Spleen (tissue), 11 donors: ENCODE measurements at regions not wholly inside any gene's neighbourhood (a gene's known extent, or its start where the extent isn't known, plus 50 kb on each side); places are given as distances from the start of the nearest gene placed in this dataset.

Experiments used
- DNase-seq: peaks from one replicate; pipeline ENCODE4 v3.0.0-alpha.2; 2020
- H3K27ac ChIP-seq, 8 donors: fragments of 200-600 bp; sonication (generic) in 7 of 8; 1 replicate in 4 of 8; 2 replicates in 4 of 8; pipeline versions ENCODE4 v1.5.0 to v1.8.0; 2016 to 2021; ENCODE audit warnings: inconsistent platforms in 4 of 8, mild to moderate bottlenecking in 4 of 8, moderate library complexity in 1 of 8
- H3K27me3 ChIP-seq, 7 donors: fragments of 200-600 bp; sonication (generic) in 6 of 7; replicated peaks in 1 of 7; 1 replicate in 4 of 7; 2 replicates in 3 of 7; pipeline versions ENCODE4 v1.5.0 to v1.8.0; 2016 to 2021; ENCODE audit warnings: inconsistent platforms in 3 of 7, mild to moderate bottlenecking in 1 of 7
- H3K36me3 ChIP-seq, 6 donors: fragments of 200-600 bp; sonication (generic) in 5 of 6; 1 replicate in 4 of 6; 2 replicates in 2 of 6; pipeline versions ENCODE4 v1.5.0 to v1.8.0; 2016 to 2021; ENCODE audit warnings: inconsistent platforms in 2 of 6
- H3K4me1 ChIP-seq, 6 donors: fragments of 200-600 bp; sonication (generic) in 5 of 6; 1 replicate in 3 of 6; 2 replicates in 3 of 6; pipeline versions ENCODE4 v1.5.0 to v1.8.0; 2016 to 2021; ENCODE audit warnings: inconsistent platforms in 3 of 6
- H3K4me3 ChIP-seq, 8 donors: fragments of 200-600 bp; sonication (generic) in 7 of 8; 1 replicate in 4 of 8; 2 replicates in 4 of 8; pipeline versions ENCODE4 v1.5.0 to v1.8.0; 2016 to 2021; ENCODE audit warnings: inconsistent platforms in 4 of 8, mild to moderate bottlenecking in 4 of 8, moderate library complexity in 2 of 8
- H3K9me3 ChIP-seq, 8 donors: fragments of 200-600 bp; sonication (generic) in 7 of 8; 1 replicate in 4 of 8; 2 replicates in 4 of 8; pipeline versions ENCODE4 v1.5.0 to v1.8.0; 2016 to 2021; ENCODE audit warnings: inconsistent platforms in 4 of 8
- POLR2A ChIP-seq, 3 donors: fragments of 450-650 bp; IDR thresholded peaks; one replicate each; pipeline ENCODE4 v1.5.1; 2017; ENCODE audit warnings: antibody characterized with exemption in 3 of 3, mild to moderate bottlenecking in 1 of 3
- POLR2AphosphoS5 ChIP-seq, 3 donors: sonication (generic); formaldehyde crosslinking; IDR thresholded peaks; one replicate each; pipeline ENCODE4 v1.5.1; 2017; ENCODE audit warnings: antibody characterized with exemption in 3 of 3
- WGBS, 5 donors: extraction: QIAGEN DNeasy Blood & Tissue Kit in 3 of 5; methylation state at CpG; one replicate each; pipeline versions ENCODE4 v1.1.5 to v1.1.7; 2013 to 2018; 5-methylcytosine and 5-hydroxymethylcytosine counted together
- intact Hi-C: fragments of 100-400 bp; cut with DNase I; formaldehyde crosslinking; loops from one replicate; pipeline ENCODE4 v1.15.0; 2023; ENCODE audit warnings: low total_unique reads
- TF ChIP-seq, protein P1 (sequence below), 11 experiments: fragments of 200-600 bp in 7 of 11; fragments of 450-650 bp in 4 of 11; sonication (generic) in 4 of 11; IDR thresholded peaks in 8 of 11; conservative IDR thresholded peaks in 3 of 11; 1 replicate in 7 of 11; 2 replicates in 4 of 11; pipeline versions ENCODE4 v1.4.0 to v1.8.0; 2016 to 2021; ENCODE audit warnings: antibody characterized with exemption in 11 of 11, inconsistent platforms in 4 of 11, mild to moderate bottlenecking in 1 of 11
- donor health status: healthy with polysubstance abuse.
- donor health status: DM: no; HTN: no; CAD: no; lungs with moderate emphysema.
- donor health status: DM: no; HTN: no; CAD: no.
- donor health status: Bipolar disorder and iron deficiency.
- donor health status: healthy.
- donor health status: DM: no; HTN: no; CAD: no.
- donor health status: DM: yes; HTN: yes; CAD: no.

DNA sequence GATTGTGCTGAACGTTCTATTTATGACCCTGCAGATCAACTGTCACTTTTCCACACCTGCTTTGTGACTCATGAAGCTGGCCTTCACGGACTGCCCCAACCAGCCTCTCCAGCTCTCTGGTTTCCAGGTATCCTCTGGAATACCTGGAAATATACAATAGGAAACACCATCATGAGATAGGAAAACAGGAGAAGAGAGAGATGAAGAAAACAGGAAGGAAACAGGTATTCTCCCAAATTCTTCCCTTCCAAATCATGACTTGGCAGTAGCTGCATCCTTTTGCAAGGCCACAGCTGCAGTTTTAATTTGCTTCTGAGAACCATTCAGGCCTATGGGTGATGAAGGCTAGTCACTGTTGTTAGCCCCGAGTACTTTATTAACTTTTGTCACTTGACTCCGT, 909.1 kb downstream of the EPHA3 start:
- Histone ChIP-seq H3K4me1 (no peaks in the 10 kb centered on the region), H3K36me3 (no peaks in the 10 kb centered on the region), H3K9me3 (peaks cover 0 to 13% (median 3%) of the 10 kb centered on the region in 8 donors), H3K4me3 (no peak overlapping the region), H3K27ac (no peak overlapping the region), H3K27me3 (no peaks in the 10 kb centered on the region)
- TF ChIP-seq POLR2A (IDR thresholded peaks at IDR 0.05) = no peak
- TF ChIP-seq, protein P1, sequence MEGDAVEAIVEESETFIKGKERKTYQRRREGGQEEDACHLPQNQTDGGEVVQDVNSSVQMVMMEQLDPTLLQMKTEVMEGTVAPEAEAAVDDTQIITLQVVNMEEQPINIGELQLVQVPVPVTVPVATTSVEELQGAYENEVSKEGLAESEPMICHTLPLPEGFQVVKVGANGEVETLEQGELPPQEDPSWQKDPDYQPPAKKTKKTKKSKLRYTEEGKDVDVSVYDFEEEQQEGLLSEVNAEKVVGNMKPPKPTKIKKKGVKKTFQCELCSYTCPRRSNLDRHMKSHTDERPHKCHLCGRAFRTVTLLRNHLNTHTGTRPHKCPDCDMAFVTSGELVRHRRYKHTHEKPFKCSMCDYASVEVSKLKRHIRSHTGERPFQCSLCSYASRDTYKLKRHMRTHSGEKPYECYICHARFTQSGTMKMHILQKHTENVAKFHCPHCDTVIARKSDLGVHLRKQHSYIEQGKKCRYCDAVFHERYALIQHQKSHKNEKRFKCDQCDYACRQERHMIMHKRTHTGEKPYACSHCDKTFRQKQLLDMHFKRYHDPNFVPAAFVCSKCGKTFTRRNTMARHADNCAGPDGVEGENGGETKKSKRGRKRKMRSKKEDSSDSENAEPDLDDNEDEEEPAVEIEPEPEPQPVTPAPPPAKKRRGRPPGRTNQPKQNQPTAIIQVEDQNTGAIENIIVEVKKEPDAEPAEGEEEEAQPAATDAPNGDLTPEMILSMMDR (IDR thresholded peaks at IDR 0.05 in 8 of 11, conservative IDR thresholded peaks at IDR 0.05 in 3 of 11) = no peak
- TF ChIP-seq POLR2AphosphoS5 (IDR thresholded peaks at IDR 0.05) = no peak
- intact Hi-C loops = no loop called here
- 62 to 81% (median 74%) methylated on average over 4 of the region's 4 CpGs for WGBS, 5 donors
- no peak for DNase-seq

DNA sequence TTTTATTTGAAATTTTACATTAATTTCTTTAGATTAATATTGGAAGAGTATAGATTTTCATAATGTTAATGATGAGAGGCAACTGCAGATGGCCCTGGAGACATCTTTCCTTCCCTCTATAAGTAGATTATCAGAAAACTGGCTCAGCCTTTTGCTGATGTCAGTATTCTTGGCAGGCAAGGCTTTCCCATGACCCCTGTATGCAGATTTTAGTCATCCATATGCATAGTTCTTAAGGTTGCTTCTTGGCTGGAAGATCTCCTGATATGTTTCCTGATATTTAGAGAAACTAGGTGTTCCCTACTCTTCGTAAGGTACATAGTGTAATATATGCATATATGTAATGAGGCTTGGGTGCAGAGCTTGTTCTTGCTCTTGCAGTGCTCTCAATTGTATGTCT, 911.4 kb downstream of the EPHA3 start:
- H3K4me3 ChIP-seq = no peak overlapping the region
- no peaks in the 10 kb centered on the region for H3K36me3 ChIP-seq
- no peak for DNase-seq
- TF ChIP-seq POLR2A (IDR thresholded peaks at IDR 0.05) (no peak), POLR2AphosphoS5 (IDR thresholded peaks at IDR 0.05) (no peak)
- TF ChIP-seq, protein P1 (IDR thresholded peaks at IDR 0.05 in 8 of 11, conservative IDR thresholded peaks at IDR 0.05 in 3 of 11) = no peak
- WGBS, 5 donors = 85 to 97% (median 86%) methylated on average over 1 of the region's 1 CpG
- H3K27ac ChIP-seq = no peak overlapping the region
- no peaks in the 10 kb centered on the region for H3K27me3 ChIP-seq
- H3K4me1 ChIP-seq = no peaks in the 10 kb centered on the region
- intact Hi-C loops = no loop called here
- H3K9me3 ChIP-seq = peaks cover 0 to 13% (median 3%) of the 10 kb centered on the region in 8 donors

DNA sequence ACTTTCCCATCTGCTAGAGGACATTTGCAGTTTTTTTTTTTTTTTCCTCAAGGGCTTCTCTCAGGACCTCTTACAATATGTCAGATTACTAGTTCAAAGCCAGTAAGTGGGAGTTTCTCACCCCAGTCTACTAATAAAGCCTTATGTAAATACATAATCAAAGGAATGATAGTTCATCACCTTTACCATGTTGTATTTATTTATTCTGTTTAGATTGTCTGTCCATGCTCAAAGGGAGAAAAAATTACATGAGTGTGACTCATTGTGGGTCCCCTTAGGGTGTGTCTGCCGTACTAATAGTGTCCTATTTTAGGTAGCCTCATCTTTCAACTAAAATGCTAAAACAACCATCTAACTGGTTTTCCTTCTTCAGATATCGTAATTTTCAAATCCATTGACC, 917.6 kb downstream of the EPHA3 start:
- no peaks in the 10 kb centered on the region for H3K36me3 ChIP-seq
- H3K27me3 ChIP-seq = no peaks in the 10 kb centered on the region
- TF ChIP-seq POLR2AphosphoS5 (IDR thresholded peaks at IDR 0.05) = no peak
- TF ChIP-seq, protein P1 (IDR thresholded peaks at IDR 0.05 in 8 of 11, conservative IDR thresholded peaks at IDR 0.05 in 3 of 11) = no peak
- TF ChIP-seq POLR2A (IDR thresholded peaks at IDR 0.05) = no peak
- intact Hi-C loops = no loop called here
- no peaks in the 10 kb centered on the region for H3K4me1 ChIP-seq
- no peak overlapping the region for H3K27ac ChIP-seq
- H3K4me3 ChIP-seq = no peak overlapping the region
- no peak for DNase-seq
- H3K9me3 ChIP-seq = peaks cover 0 to 4% (median 0%) of the 10 kb centered on the region in 8 donors
- 65 to 73% (median 69%) methylated on average over 2 of the region's 2 CpGs for WGBS, 5 donors

DNA sequence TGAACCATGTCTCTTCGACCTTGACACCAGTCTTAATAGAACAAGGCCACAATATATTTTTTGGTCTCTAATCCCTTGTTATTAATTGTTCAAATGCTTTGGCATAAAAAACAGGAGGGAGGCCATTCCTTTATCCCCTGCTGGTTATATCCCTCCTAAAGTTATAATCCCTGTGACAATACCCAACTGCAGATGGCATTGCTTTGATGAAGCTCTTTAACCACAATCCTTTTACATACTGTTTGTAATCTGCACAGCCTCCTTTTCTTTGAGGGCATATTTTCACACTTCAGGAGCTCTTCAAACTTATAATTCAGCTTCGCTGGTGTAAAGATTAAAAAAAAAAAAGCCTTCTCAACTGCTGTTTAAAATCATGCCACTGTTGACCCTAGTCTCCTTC, 919.0 kb downstream of the EPHA3 start:
- no peak for DNase-seq

More for the DNA sequence above, 919.0 kb downstream of the EPHA3 start:
- 58 to 74% (median 73%) methylated on average over 2 of the region's 2 CpGs for WGBS, 5 donors
- no peak overlapping the region for H3K4me3 ChIP-seq
- TF ChIP-seq, protein P1 (IDR thresholded peaks at IDR 0.05 in 8 of 11, conservative IDR thresholded peaks at IDR 0.05 in 3 of 11) = no peak
- TF ChIP-seq POLR2AphosphoS5 (IDR thresholded peaks at IDR 0.05) (no peak), POLR2A (IDR thresholded peaks at IDR 0.05) (no peak)
- H3K36me3 ChIP-seq = no peaks in the 10 kb centered on the region
- intact Hi-C loops = no loop called here
- no peaks in the 10 kb centered on the region for H3K4me1 ChIP-seq
- H3K27me3 ChIP-seq = no peaks in the 10 kb centered on the region
- no peak overlapping the region for H3K27ac ChIP-seq
- H3K9me3 ChIP-seq = peaks cover 0 to 4% (median 0%) of the 10 kb centered on the region in 8 donors
